ENCODE measurements at regions not wholly inside any gene's neighbourhood (a gene's known extent, or its start where the extent isn't known, plus 50 kb on each side); places are given as distances from the start of the nearest gene placed in this dataset.

GRCh38 chr12:127542931-127543330 is 724.0 kb upstream of the TMEM132C start:
- TF ChIP-seq POLR2A (IDR thresholded peaks at IDR 0.05): no peak
- no peak for TF ChIP-seq CTCF (IDR thresholded peaks at IDR 0.05)

Data from heart left ventricle (tissue), 13 donors.